PC-9 (cell line): ENCODE measurements at regions not wholly inside any gene's neighbourhood (a gene's known extent, or its start where the extent isn't known, plus 50 kb on each side); places are given as distances from the start of the nearest gene placed in this dataset.

Source experiments
- BruUV-seq: library from RNA; stranded (reverse); fragments of 400-500 nt; replicated peaks from 2 replicates; lab custom pipeline; 2021; lab: Mats Ljungman, UMichigan
- CTCF ChIA-PET: fragments of 300-600 bp; sonication (Branson Sonifier 250); formaldehyde crosslinking; loops from one replicate; lab custom pipeline; 2022; ENCODE audit warnings: antibody characterized with exemption; lab: Charles Lee
- POLR2A ChIA-PET: fragments of 300-600 bp; sonication (Branson Sonifier 250); formaldehyde crosslinking; loops from one replicate; lab custom pipeline; 2022; ENCODE audit warnings: antibody characterized with exemption; ENCODE audit not compliant: unreplicated experiment; lab: Charles Lee
- DNase-seq, 2 experiments: peaks; one replicate each; pipeline versions ENCODE4 v3.0.0 to v3.0.0-alpha.2; 2015 to 2022; ENCODE audit warnings: mixed read lengths in 1 of 2
- H2AFZ ChIP-seq: fragments of 200-600 bp; sonication (generic); 2 replicates; pipeline ENCODE4 v1.8.1; 2017; ENCODE audit warnings: antibody characterized with exemption
- H3F3A ChIP-seq: fragments of 200-600 bp; sonication (generic); 2 replicates; pipeline ENCODE4 v1.8.1; 2017; ENCODE audit warnings: antibody characterized with exemption, mild to moderate bottlenecking, low read depth; ENCODE audit not compliant: insufficient read depth
- H3K27ac ChIP-seq: fragments of 200-600 bp; sonication (generic); 2 replicates; pipeline ENCODE4 v1.6.1; 2016; ENCODE audit warnings: mixed run types
- H3K27me3 ChIP-seq: fragments of 200-600 bp; sonication (generic); 2 replicates; pipeline ENCODE4 v1.6.1; 2016; ENCODE audit warnings: low read depth, mixed run types; ENCODE audit not compliant: insufficient read depth
- H3K36me3 ChIP-seq: fragments of 200-600 bp; sonication (generic); 2 replicates; pipeline ENCODE4 v1.6.1; 2016; ENCODE audit warnings: low read depth, mixed run types
- H3K4me1 ChIP-seq: fragments of 200-600 bp; sonication (generic); replicated peaks from 2 replicates; pipeline ENCODE4 v1.6.1; 2016; ENCODE audit warnings: mixed run types; ENCODE audit not compliant: insufficient read depth
- H3K4me2 ChIP-seq: fragments of 200-600 bp; sonication (generic); 2 replicates; pipeline ENCODE4 v1.6.1; 2017; ENCODE audit warnings: mixed run types
- H3K4me3 ChIP-seq: fragments of 200-600 bp; sonication (generic); 2 replicates; pipeline ENCODE4 v1.6.1; 2016; ENCODE audit warnings: mixed run types
- H3K79me2 ChIP-seq: fragments of 200-600 bp; sonication (generic); 2 replicates; pipeline ENCODE4 v1.6.1; 2017; ENCODE audit warnings: low read depth, mixed run types
- H3K9me2 ChIP-seq: fragments of 200-600 bp; sonication (generic); 2 replicates; pipeline ENCODE4 v1.8.1; 2017; ENCODE audit warnings: mild to moderate bottlenecking; ENCODE audit not compliant: insufficient read depth
- H3K9me3 ChIP-seq: fragments of 200-600 bp; sonication (generic); 2 replicates; pipeline ENCODE4 v1.8.1; 2016; ENCODE audit warnings: low read depth; ENCODE audit not compliant: insufficient read depth
- H4K20me1 ChIP-seq: fragments of 200-600 bp; sonication (generic); 2 replicates; pipeline ENCODE4 v1.8.1; 2017; ENCODE audit not compliant: insufficient read depth
- CTCF ChIP-seq: fragments of 200-600 bp; sonication (generic); conservative IDR thresholded peaks from 2 replicates; pipeline ENCODE4 v1.6.1; 2017; ENCODE audit warnings: mixed run types, antibody characterized with exemption, mild to moderate bottlenecking, moderate library complexity
- EZH2 ChIP-seq: fragments of 200-600 bp; sonication (generic); IDR thresholded peaks from 2 replicates; pipeline ENCODE4 v1.8.0; 2017; ENCODE audit warnings: antibody characterized with exemption, low read depth
- intact Hi-C: fragments of 100-400 bp; cut with micrococcal nuclease; formaldehyde crosslinking; loops from one replicate; pipeline ENCODE4 v1.10.0; 2022; ENCODE audit not compliant: unreplicated experiment

- no peaks in the 10 kb centered on the region for H3K36me3 ChIP-seq
- no peaks in the 10 kb centered on the region for H3K9me2 ChIP-seq
- H3F3A ChIP-seq: no peaks in the 10 kb centered on the region
- H3K79me2 ChIP-seq: no peaks in the 10 kb centered on the region
- DNase-seq: no peak
- POLR2A ChIA-PET: no interaction called here
- no peaks in the 10 kb centered on the region for H3K9me3 ChIP-seq
- BruUV-seq: no TSS peak
- intact Hi-C loops: no loop called here
- TF ChIP-seq CTCF: no peak
- no peak for TF ChIP-seq EZH2
- CTCF ChIA-PET: no interaction called here
- no peak overlapping the region for H3K27ac ChIP-seq
- peaks cover 2% of the 10 kb centered on the region; the same call in 1 of the 2 replicates for H4K20me1 ChIP-seq
- no peak overlapping the region for H3K4me2 ChIP-seq
- H3K4me1 ChIP-seq: no peaks in the 10 kb centered on the region
- no peak overlapping the region for H3K4me3 ChIP-seq
- no peaks in the 10 kb centered on the region for H3K27me3 ChIP-seq
- H2AFZ ChIP-seq: no peak overlapping the region; the same call in 1 of the 2 replicates
Measured at GRCh38 chr4:111718763-111719559, 426.3 kb upstream of the FAM241A start.

- no peaks in the 10 kb centered on the region for H3K79me2 ChIP-seq
- no peaks in the 10 kb centered on the region for H3K36me3 ChIP-seq
- H3K9me3 ChIP-seq: no peaks in the 10 kb centered on the region
- no peaks in the 10 kb centered on the region for H3K9me2 ChIP-seq
- no peak overlapping the region for H3K4me2 ChIP-seq
- BruUV-seq: no TSS peak
- no peak for DNase-seq
- intact Hi-C loops: no loop called here
- no peak overlapping the region for H3K4me3 ChIP-seq
- H4K20me1 ChIP-seq: peaks cover 2% of the 10 kb centered on the region; the same call in 1 of the 2 replicates
- TF ChIP-seq EZH2 (no peak), CTCF (no peak)
- H3F3A ChIP-seq: no peaks in the 10 kb centered on the region
- no peak overlapping the region for H3K27ac ChIP-seq
- CTCF ChIA-PET: no interaction called here
- POLR2A ChIA-PET: no interaction called here
- no peaks in the 10 kb centered on the region for H3K27me3 ChIP-seq
- H3K4me1 ChIP-seq: no peaks in the 10 kb centered on the region
- no peak overlapping the region for H2AFZ ChIP-seq
Measured at GRCh38 chr4:111720866-111721265, 424.4 kb upstream of the FAM241A start.

- CTCF ChIA-PET: no interaction called here
- BruUV-seq: no TSS peak
- no peak for TF ChIP-seq CTCF
- no peak for TF ChIP-seq EZH2
Measured at GRCh38 chr4:111722213-111722720, 423.0 kb upstream of the FAM241A start.

More at GRCh38 chr4:111722213-111722720, 423.0 kb upstream of the FAM241A start:
- Histone ChIP-seq H3K36me3 (no peaks in the 10 kb centered on the region), H3K9me2 (no peaks in the 10 kb centered on the region), H3K27me3 (no peaks in the 10 kb centered on the region), H4K20me1 (peaks cover 2% of the 10 kb centered on the region; the same call in 1 of the 2 replicates), H3K4me1 (no peaks in the 10 kb centered on the region), H3K79me2 (no peaks in the 10 kb centered on the region), H2AFZ (no peak overlapping the region), H3K9me3 (no peaks in the 10 kb centered on the region), H3K27ac (no peak overlapping the region), H3F3A (no peaks in the 10 kb centered on the region), H3K4me2 (no peak overlapping the region), H3K4me3 (no peak overlapping the region)
- intact Hi-C loops: no loop called here
- POLR2A ChIA-PET: no interaction called here
- DNase-seq: no peak
